SK-N-SH (cell line): ENCODE measurements at regions not wholly inside any gene's neighbourhood (a gene's known extent, or its start where the extent isn't known, plus 50 kb on each side); places are given as distances from the start of the nearest gene placed in this dataset.

Experiments used
- CTCF ChIA-PET: fragments of 300-600, 350-600 bp; formaldehyde crosslinking; extraction: SDS; loops from one replicate; lab custom pipeline; 2021; lab: Yijun Ruan, JAX
- POLR2A ChIA-PET: fragments of 350-600 bp; sonication (Branson Sonifier 250); formaldehyde crosslinking; extraction: SDS; loops from one replicate; lab custom pipeline; 2020; ENCODE audit warnings: antibody characterized with exemption, inconsistent platforms; lab: Yijun Ruan, JAX
- DNase-seq: peaks from one replicate; pipeline ENCODE4 v3.0.0; 2012
- H2AFZ ChIP-seq: fragments of 200-600 bp; sonication (generic); 2 replicates; pipeline ENCODE4 v1.8.1; 2016; ENCODE audit warnings: antibody characterized with exemption, mild to moderate bottlenecking, low read depth
- H3F3A ChIP-seq: fragments of 200-600 bp; sonication (generic); replicated peaks from 2 replicates; pipeline ENCODE3; 2016; ENCODE audit warnings: antibody characterized with exemption, mild to moderate bottlenecking; ENCODE audit not compliant: insufficient read depth
- H3K27ac ChIP-seq, 2 experiments: fragments of 200-500 bp in 1 of 2; fragments of 200-600 bp in 1 of 2; sonication (Bioruptor generic) in 1 of 2; sonication (generic), shearing (Covaris generic) in 1 of 2; 2 replicates each; pipeline versions ENCODE4 v1.5.1 to v1.6.1; 2014 to 2016; ENCODE audit warnings: low read depth in 2 of 2, inconsistent platforms in 1 of 2, low read length in 1 of 2, mild to moderate bottlenecking in 1 of 2, mixed read lengths in 1 of 2
- H3K27me3 ChIP-seq: fragments of 200-600 bp; sonication (generic), shearing (Covaris generic); 2 replicates; pipeline ENCODE4 v1.6.1; 2016; ENCODE audit warnings: mixed run types; ENCODE audit not compliant: insufficient read depth
- H3K36me3 ChIP-seq, 2 experiments: fragments of 200-500 bp in 1 of 2; fragments of 200-600 bp in 1 of 2; sonication (Bioruptor generic) in 1 of 2; sonication (generic) in 1 of 2; replicated peaks in 1 of 2; 2 replicates each; pipeline versions ENCODE3 to v1.5.1; 2014 to 2016; ENCODE audit warnings: low read length in 1 of 2, mild to moderate bottlenecking in 1 of 2; ENCODE audit not compliant: insufficient read depth in 2 of 2, control insufficient read depth in 1 of 2
- H3K4me1 ChIP-seq, 2 experiments: fragments of 200-500 bp in 1 of 2; fragments of 200-600 bp in 1 of 2; sonication (Bioruptor generic) in 1 of 2; sonication (generic), shearing (Covaris generic) in 1 of 2; 2 replicates each; pipeline versions ENCODE4 v1.5.1 to v1.6.1; 2014 to 2016; ENCODE audit warnings: low read depth in 1 of 2, low read length in 1 of 2, mixed run types in 1 of 2; ENCODE audit not compliant: insufficient read depth in 2 of 2, control insufficient read depth in 1 of 2
- H3K4me2 ChIP-seq: fragments of 200-600 bp; sonication (generic), shearing (Covaris generic); 2 replicates; pipeline ENCODE4 v1.6.1; 2017; ENCODE audit warnings: mixed run types
- H3K4me3 ChIP-seq, 2 experiments: fragments of 200-500 bp in 1 of 2; fragments of 200-600 bp in 1 of 2; sonication (Bioruptor generic) in 1 of 2; sonication (generic), shearing (Covaris generic) in 1 of 2; 2 replicates each; pipeline versions ENCODE4 v1.5.1 to v1.8.1; 2014 to 2016; ENCODE audit warnings: low read depth in 2 of 2, inconsistent platforms in 1 of 2, low read length in 1 of 2, mild to moderate bottlenecking in 1 of 2, mixed read lengths in 1 of 2, moderate library complexity in 1 of 2
- H3K79me2 ChIP-seq: fragments of 200-600 bp; sonication (generic); 2 replicates; pipeline ENCODE4 v1.8.1; 2017; ENCODE audit warnings: mild to moderate bottlenecking; ENCODE audit not compliant: insufficient read depth
- H3K9ac ChIP-seq: fragments of 200-600 bp; sonication (generic); 2 replicates; pipeline ENCODE4 v1.6.1; 2017; ENCODE audit warnings: mixed run types
- H3K9me2 ChIP-seq: fragments of 200-600 bp; sonication (generic); 2 replicates; pipeline ENCODE4 v1.6.1; 2017; ENCODE audit warnings: mixed run types
- H3K9me3 ChIP-seq: fragments of 200-600 bp; sonication (generic); 2 replicates; pipeline ENCODE4 v1.6.1; 2017; ENCODE audit warnings: mixed run types, mild to moderate bottlenecking, moderate library complexity
- H4K20me1 ChIP-seq: fragments of 200-600 bp; sonication (generic); 2 replicates; pipeline ENCODE4 v1.6.1; 2017; ENCODE audit warnings: mild to moderate bottlenecking, mixed run types; ENCODE audit not compliant: insufficient read depth
- CHD2 ChIP-seq: fragments of 150-350 bp; IDR thresholded peaks from 2 replicates; pipeline ENCODE4 v1.6.1; 2018; ENCODE audit warnings: low read length; ENCODE audit not compliant: partially characterized antibody
- ELF1 ChIP-seq: IDR thresholded peaks from 2 replicates; pipeline ENCODE4 v1.4.0; 2012
- EP300 ChIP-seq, 2 experiments: IDR thresholded peaks; 2 replicates each; pipeline versions ENCODE4 v1.4.0 to v1.6.1; 2012; ENCODE audit warnings: borderline replicate concordance in 1 of 2, low read depth in 1 of 2, low read length in 1 of 2
- EZH2phosphoT487 ChIP-seq: fragments of 200-600 bp; sonication (generic); IDR thresholded peaks from 2 replicates; pipeline ENCODE4 v1.6.1; 2017; ENCODE audit warnings: low read depth, mixed run types, mild to moderate bottlenecking, antibody characterized with exemption, moderate library complexity, borderline replicate concordance
- GATA2 ChIP-seq: sonication (generic); formaldehyde crosslinking; IDR thresholded peaks from 2 replicates; pipeline ENCODE4 v1.5.0; 2020; ENCODE audit warnings: mild to moderate bottlenecking, missing genetic modification reagents
- JUND ChIP-seq: IDR thresholded peaks from 2 replicates; pipeline ENCODE4 v1.4.0; 2012
- MEF2A ChIP-seq: IDR thresholded peaks from 2 replicates; pipeline ENCODE4 v1.4.0; 2012; ENCODE audit warnings: low read depth, borderline replicate concordance
- NRF1 ChIP-seq: IDR thresholded peaks from 2 replicates; pipeline ENCODE4 v1.6.1; 2012; ENCODE audit warnings: low read depth, mild to moderate bottlenecking, low read length
- RCOR1 ChIP-seq: fragments of 150-350 bp; IDR thresholded peaks from 2 replicates; pipeline ENCODE4 v1.6.1; 2017; ENCODE audit warnings: antibody characterized with exemption, low read length
- RFX5 ChIP-seq: IDR thresholded peaks from 2 replicates; pipeline ENCODE4 v1.6.1; 2012; ENCODE audit warnings: mild to moderate bottlenecking, improper control_type of control experiment, low read length
- SIN3A ChIP-seq: IDR thresholded peaks from 2 replicates; pipeline ENCODE4 v1.6.1; 2012; ENCODE audit warnings: low read depth, mild to moderate bottlenecking, low read length, moderate library complexity, borderline replicate concordance
- SMC3 ChIP-seq: IDR thresholded peaks from 2 replicates; pipeline ENCODE4 v1.6.1; 2012; ENCODE audit warnings: low read depth, low read length, improper control_type of control experiment
- TCF12 ChIP-seq: IDR thresholded peaks from 2 replicates; pipeline ENCODE4 v1.4.0; 2012
- YY1 ChIP-seq: IDR thresholded peaks from 2 replicates; pipeline ENCODE4 v1.4.0; 2012; ENCODE audit warnings: low read depth, mild to moderate bottlenecking
- WGBS: methylation state at CpG from one replicate; pipeline ENCODE4 v1.1.6; 2017; ENCODE audit warnings: low lambda C conversion rate; 5-methylcytosine and 5-hydroxymethylcytosine counted together
- TF ChIP-seq, protein P1 (sequence below): IDR thresholded peaks from 2 replicates; pipeline ENCODE4 v1.4.0; 2012; ENCODE audit warnings: low read depth, borderline replicate concordance
- TF ChIP-seq, protein P2 (sequence below): fragments of 200-600 bp; sonication (generic); IDR thresholded peaks from 2 replicates; pipeline ENCODE4 v1.6.1; 2017; ENCODE audit warnings: antibody characterized with exemption, mild to moderate bottlenecking, moderate library complexity
- TF ChIP-seq, protein P3 (sequence below): IDR thresholded peaks from 2 replicates; pipeline ENCODE4 v1.4.0; 2012; ENCODE audit warnings: low read depth, borderline replicate concordance

DNA sequence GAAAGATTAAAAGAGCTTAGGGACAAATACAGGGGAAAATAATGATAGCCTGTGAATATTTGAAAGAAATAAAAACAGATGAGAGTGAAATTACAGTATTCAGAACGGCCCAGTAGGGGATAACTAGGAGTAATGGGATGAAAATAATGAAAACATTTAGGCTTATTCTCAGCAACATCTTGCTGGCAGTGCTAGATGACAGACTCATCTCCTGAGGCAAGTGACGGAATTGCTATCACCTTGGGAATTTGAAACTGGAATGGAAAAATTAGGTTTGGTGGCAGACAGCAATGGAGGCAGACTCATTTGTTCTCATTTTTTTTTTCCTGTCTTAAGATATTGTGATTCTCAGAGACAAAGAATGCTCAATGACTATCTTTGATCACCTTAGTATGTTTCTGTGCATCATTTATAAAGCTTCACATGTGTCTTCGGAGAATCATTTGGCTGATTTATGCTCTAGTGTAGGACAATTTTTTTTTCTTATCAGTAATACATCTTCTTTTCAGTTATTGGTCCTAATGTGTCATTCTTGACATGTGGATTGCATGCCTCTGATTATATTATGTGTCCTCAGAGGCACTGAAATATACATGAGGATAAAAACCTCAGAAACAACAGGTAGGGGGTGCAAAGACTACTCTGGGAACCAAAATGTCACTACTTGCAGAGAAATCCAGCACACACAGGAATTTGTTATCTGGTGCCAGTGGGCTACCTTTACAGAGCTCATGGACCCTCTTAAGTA, 711.7 kb downstream of the EDEM1 start:
- TF ChIP-seq EP300 (IDR thresholded peaks at IDR 0.05; ENCODE audit: borderline replicate concordance in 1 of 2, low read depth in 1 of 2, low read length in 1 of 2) (no peak), EZH2phosphoT487 (no peak), RCOR1 (no peak), RFX5 (no peak), GATA2 (CRISPR knock-in tag) (no peak), ELF1 (no peak), MEF2A (no peak), JUND (no peak), SMC3 (no peak), SIN3A (no peak), NRF1 (no peak), YY1 (no peak), TCF12 (no peak), CHD2 (no peak)
- TF ChIP-seq, protein P1, sequence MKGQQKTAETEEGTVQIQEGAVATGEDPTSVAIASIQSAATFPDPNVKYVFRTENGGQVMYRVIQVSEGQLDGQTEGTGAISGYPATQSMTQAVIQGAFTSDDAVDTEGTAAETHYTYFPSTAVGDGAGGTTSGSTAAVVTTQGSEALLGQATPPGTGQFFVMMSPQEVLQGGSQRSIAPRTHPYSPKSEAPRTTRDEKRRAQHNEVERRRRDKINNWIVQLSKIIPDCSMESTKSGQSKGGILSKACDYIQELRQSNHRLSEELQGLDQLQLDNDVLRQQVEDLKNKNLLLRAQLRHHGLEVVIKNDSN, result no peak
- TF ChIP-seq, protein P2, sequence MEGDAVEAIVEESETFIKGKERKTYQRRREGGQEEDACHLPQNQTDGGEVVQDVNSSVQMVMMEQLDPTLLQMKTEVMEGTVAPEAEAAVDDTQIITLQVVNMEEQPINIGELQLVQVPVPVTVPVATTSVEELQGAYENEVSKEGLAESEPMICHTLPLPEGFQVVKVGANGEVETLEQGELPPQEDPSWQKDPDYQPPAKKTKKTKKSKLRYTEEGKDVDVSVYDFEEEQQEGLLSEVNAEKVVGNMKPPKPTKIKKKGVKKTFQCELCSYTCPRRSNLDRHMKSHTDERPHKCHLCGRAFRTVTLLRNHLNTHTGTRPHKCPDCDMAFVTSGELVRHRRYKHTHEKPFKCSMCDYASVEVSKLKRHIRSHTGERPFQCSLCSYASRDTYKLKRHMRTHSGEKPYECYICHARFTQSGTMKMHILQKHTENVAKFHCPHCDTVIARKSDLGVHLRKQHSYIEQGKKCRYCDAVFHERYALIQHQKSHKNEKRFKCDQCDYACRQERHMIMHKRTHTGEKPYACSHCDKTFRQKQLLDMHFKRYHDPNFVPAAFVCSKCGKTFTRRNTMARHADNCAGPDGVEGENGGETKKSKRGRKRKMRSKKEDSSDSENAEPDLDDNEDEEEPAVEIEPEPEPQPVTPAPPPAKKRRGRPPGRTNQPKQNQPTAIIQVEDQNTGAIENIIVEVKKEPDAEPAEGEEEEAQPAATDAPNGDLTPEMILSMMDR, result no peak
- TF ChIP-seq, protein P3, sequence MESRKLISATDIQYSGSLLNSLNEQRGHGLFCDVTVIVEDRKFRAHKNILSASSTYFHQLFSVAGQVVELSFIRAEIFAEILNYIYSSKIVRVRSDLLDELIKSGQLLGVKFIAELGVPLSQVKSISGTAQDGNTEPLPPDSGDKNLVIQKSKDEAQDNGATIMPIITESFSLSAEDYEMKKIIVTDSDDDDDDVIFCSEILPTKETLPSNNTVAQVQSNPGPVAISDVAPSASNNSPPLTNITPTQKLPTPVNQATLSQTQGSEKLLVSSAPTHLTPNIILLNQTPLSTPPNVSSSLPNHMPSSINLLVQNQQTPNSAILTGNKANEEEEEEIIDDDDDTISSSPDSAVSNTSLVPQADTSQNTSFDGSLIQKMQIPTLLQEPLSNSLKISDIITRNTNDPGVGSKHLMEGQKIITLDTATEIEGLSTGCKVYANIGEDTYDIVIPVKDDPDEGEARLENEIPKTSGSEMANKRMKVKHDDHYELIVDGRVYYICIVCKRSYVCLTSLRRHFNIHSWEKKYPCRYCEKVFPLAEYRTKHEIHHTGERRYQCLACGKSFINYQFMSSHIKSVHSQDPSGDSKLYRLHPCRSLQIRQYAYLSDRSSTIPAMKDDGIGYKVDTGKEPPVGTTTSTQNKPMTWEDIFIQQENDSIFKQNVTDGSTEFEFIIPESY, result no peak
- Histone ChIP-seq H3K9me3 (no peaks in the 10 kb centered on the region), H3K4me3 (no peak overlapping the region), H3F3A (no peaks in the 10 kb centered on the region), H3K27me3 (no peaks in the 10 kb centered on the region), H4K20me1 (no peaks in the 10 kb centered on the region), H3K27ac (no peak overlapping the region), H3K79me2 (no peaks in the 10 kb centered on the region), H3K4me2 (no peak overlapping the region), H3K4me1 (no peaks in the 10 kb centered on the region), H3K9ac (no peak overlapping the region), H3K9me2 (no peaks in the 10 kb centered on the region), H3K36me3 (no peaks in the 10 kb centered on the region), H2AFZ (no peak overlapping the region)
- CTCF ChIA-PET, result interaction anchor here (1.1 kb wide), 1 partner anchor 11 kb away, joined by 4 read pairs; no protein-coding TSS in a partner anchor
- WGBS, result 2% methylated on average over 3 of the region's 3 CpGs
- POLR2A ChIA-PET, result no interaction called here
- no peak for DNase-seq
